Stimulated activated CD4-positive, alpha-beta T cell treated with anti-CD3 and anti-CD28 coated beads, TNF-alpha, amount 100 ng/mL, for 24 hours (primary cell): ENCODE measurements at regions not wholly inside any gene's neighbourhood (a gene's known extent, or its start where the extent isn't known, plus 50 kb on each side); places are given as distances from the start of the nearest gene placed in this dataset.

Experiments used
- DNase-seq, 3 experiments: peaks; one replicate each; pipeline ENCODE4 v3.0.0-alpha.2; 2020; ENCODE audit warnings: low read depth in 3 of 3

GRCh38 chr16:79370736-79371135 is 229.8 kb downstream of the MAF start:
- no peak for DNase-seq

GRCh38 chr16:79369796-79370195 is 230.7 kb downstream of the MAF start:
- no peak for DNase-seq

GRCh38 chr16:79367822-79368221 is 232.7 kb downstream of the MAF start:
- no peak for DNase-seq

- DNase-seq = no peak
Observed at GRCh38 chr16:79366635-79367034, 233.9 kb downstream of the MAF start.

GRCh38 chr16:79365702-79366101 is 234.8 kb downstream of the MAF start:
- DNase-seq = no peak

- no peak for DNase-seq
Observed at GRCh38 chr16:79363484-79363883, 237.1 kb downstream of the MAF start.

- no peak for DNase-seq
Observed at GRCh38 chr16:79363035-79363434, 237.5 kb downstream of the MAF start.

GRCh38 chr16:79362300-79362970 is 238.1 kb downstream of the MAF start:
- no peak for DNase-seq

GRCh38 chr16:79361132-79361751 is 239.3 kb downstream of the MAF start:
- no peak for DNase-seq

GRCh38 chr16:79360267-79360666 is 240.3 kb downstream of the MAF start:
- DNase-seq = no peak

- no peak for DNase-seq
Observed at GRCh38 chr16:79359082-79359481, 241.5 kb downstream of the MAF start.

- no peak for DNase-seq
Observed at GRCh38 chr16:79358188-79358587, 242.3 kb downstream of the MAF start.

GRCh38 chr16:79355600-79356358 is 244.8 kb downstream of the MAF start:
- no peak for DNase-seq

GRCh38 chr16:79351927-79352326 is 248.6 kb downstream of the MAF start:
- no peak for DNase-seq

GRCh38 chr16:79349803-79350202 is 250.7 kb downstream of the MAF start:
- no peak for DNase-seq

- no peak for DNase-seq
Observed at GRCh38 chr16:79348521-79349306, 251.8 kb downstream of the MAF start.

GRCh38 chr16:79347277-79347676 is 253.3 kb downstream of the MAF start:
- DNase-seq = no peak

- DNase-seq = no peak
Observed at GRCh38 chr16:79339863-79340262, 260.7 kb downstream of the MAF start.

GRCh38 chr16:79337906-79338305 is 262.6 kb downstream of the MAF start:
- DNase-seq = no peak

GRCh38 chr16:79336437-79337229 is 263.9 kb downstream of the MAF start:
- no peak for DNase-seq

- peak in 1 of 3 experiments; percentile 40 for DNase-seq
Observed at GRCh38 chr16:79334127-79334526, 266.4 kb downstream of the MAF start.
